Gastrocnemius medialis (tissue), 4 donors: ENCODE measurements at regions not wholly inside any gene's neighbourhood (a gene's known extent, or its start where the extent isn't known, plus 50 kb on each side); places are given as distances from the start of the nearest gene placed in this dataset.

Experiments
- ATAC-seq, 2 donors: fragments of 150-250 bp; one replicate each; pipeline ENCODE4 v1.9.1; 2016
- DNase-seq, 2 donors: peaks; one replicate each; pipeline ENCODE4 v3.0.0-alpha.2; 2019
- H3K27ac ChIP-seq, 4 donors: fragments of 200-600 bp; sonication (generic); 1 replicate in 1 of 4; 2 replicates in 3 of 4; pipeline ENCODE4 v1.5.1; 2016 to 2018; ENCODE audit warnings: mild to moderate bottlenecking in 2 of 4, moderate library complexity in 1 of 4
- H3K27me3 ChIP-seq, 3 donors: fragments of 200-600 bp; sonication (generic) in 2 of 3; 1 replicate in 1 of 3; 2 replicates in 2 of 3; pipeline versions ENCODE4 v1.5.1 to v1.6.0; 2016 to 2019; ENCODE audit warnings: mild to moderate bottlenecking in 1 of 3, moderate library complexity in 1 of 3
- H3K36me3 ChIP-seq, 2 donors: fragments of 200-600 bp; sonication (generic) in 1 of 2; one replicate each; pipeline ENCODE4 v1.5.1; 2017 to 2018
- H3K4me1 ChIP-seq, 2 donors: fragments of 200-600 bp; sonication (generic) in 1 of 2; one replicate each; pipeline ENCODE4 v1.5.1; 2016 to 2017; ENCODE audit warnings: mild to moderate bottlenecking in 2 of 2
- H3K4me3 ChIP-seq, 4 donors: fragments of 200-600 bp; sonication (generic) in 3 of 4; 1 replicate in 1 of 4; 2 replicates in 3 of 4; pipeline ENCODE4 v1.5.1; 2016 to 2019; ENCODE audit warnings: mild to moderate bottlenecking in 2 of 4
- H3K9me3 ChIP-seq, 3 donors: fragments of 200-600 bp; sonication (generic) in 2 of 3; 1 replicate in 1 of 3; 2 replicates in 2 of 3; pipeline ENCODE4 v1.5.1; 2016 to 2019
- POLR2A ChIP-seq, 2 donors: fragments of 450-650 bp; IDR thresholded peaks; one replicate each; pipeline ENCODE4 v1.6.1; 2017; ENCODE audit warnings: antibody characterized with exemption in 2 of 2, mild to moderate bottlenecking in 2 of 2, moderate library complexity in 2 of 2
- in situ Hi-C, 4 donors: fragments of 200-750 bp; cut with MboI; loops; one replicate each; pipeline versions ENCODE4 v1.15.0 to v1.8.0; 2017; ENCODE audit warnings: low sequenced_read_pairs in 4 of 4
- intact Hi-C: fragments of 100-400 bp; cut with DNase I; formaldehyde crosslinking; loops from one replicate; pipeline ENCODE4 v1.15.1; 2023; ENCODE audit warnings: low total_unique reads
- TF ChIP-seq, protein P1 (sequence below), 5 experiments: fragments of 450-650 bp in 3 of 5; fragments of 200-600 bp in 2 of 5; sonication (generic) in 2 of 5; IDR thresholded peaks in 4 of 5; conservative IDR thresholded peaks in 1 of 5; 1 replicate in 4 of 5; 2 replicates in 1 of 5; pipeline ENCODE4 v1.5.1; 2016 to 2019; ENCODE audit warnings: antibody characterized with exemption in 5 of 5, mild to moderate bottlenecking in 3 of 5, moderate library complexity in 3 of 5

GRCh38 chr10:113376428-113376827, 176.4 kb upstream of the HABP2 start:
- Histone ChIP-seq H3K36me3 (no peaks in the 10 kb centered on the region), H3K9me3 (no peaks in the 10 kb centered on the region), H3K4me1 (no peaks in the 10 kb centered on the region), H3K27me3 (no peaks in the 10 kb centered on the region), H3K4me3 (no peak overlapping the region), H3K27ac (no peak overlapping the region)
- no peak for TF ChIP-seq POLR2A (IDR thresholded peaks at IDR 0.05)
- TF ChIP-seq, protein P1, sequence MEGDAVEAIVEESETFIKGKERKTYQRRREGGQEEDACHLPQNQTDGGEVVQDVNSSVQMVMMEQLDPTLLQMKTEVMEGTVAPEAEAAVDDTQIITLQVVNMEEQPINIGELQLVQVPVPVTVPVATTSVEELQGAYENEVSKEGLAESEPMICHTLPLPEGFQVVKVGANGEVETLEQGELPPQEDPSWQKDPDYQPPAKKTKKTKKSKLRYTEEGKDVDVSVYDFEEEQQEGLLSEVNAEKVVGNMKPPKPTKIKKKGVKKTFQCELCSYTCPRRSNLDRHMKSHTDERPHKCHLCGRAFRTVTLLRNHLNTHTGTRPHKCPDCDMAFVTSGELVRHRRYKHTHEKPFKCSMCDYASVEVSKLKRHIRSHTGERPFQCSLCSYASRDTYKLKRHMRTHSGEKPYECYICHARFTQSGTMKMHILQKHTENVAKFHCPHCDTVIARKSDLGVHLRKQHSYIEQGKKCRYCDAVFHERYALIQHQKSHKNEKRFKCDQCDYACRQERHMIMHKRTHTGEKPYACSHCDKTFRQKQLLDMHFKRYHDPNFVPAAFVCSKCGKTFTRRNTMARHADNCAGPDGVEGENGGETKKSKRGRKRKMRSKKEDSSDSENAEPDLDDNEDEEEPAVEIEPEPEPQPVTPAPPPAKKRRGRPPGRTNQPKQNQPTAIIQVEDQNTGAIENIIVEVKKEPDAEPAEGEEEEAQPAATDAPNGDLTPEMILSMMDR (IDR thresholded peaks at IDR 0.05 in 4 of 5, conservative IDR thresholded peaks at IDR 0.05 in 1 of 5) = no peak
- intact Hi-C loops (no loop called here), in situ Hi-C loops (loop anchor here in 3 of 4 donors (10.0 to 25.0 kb wide), 4 partner anchors 239 to 814 kb away; no protein-coding TSS in a partner anchor)
- ATAC-seq (no peak), DNase-seq (no peak)

DNA sequence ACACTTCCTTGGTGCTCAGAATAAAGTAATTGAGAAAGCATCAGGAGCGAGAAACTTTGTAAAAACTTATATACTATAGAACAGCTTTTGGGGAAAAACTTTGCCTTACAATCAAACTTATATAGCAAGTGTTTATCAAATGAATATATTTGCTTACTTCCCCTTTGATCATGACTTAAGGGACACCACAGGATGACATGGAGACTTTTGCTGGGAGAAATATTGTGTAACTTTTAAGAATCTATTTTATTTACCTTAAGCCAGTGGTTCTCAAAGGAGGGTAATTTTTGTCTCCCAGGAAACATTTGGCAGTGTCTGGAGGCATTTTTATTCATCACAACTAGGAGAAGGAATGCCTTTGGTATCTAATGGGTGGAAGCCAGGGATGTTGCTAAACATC, 173.8 kb upstream of the HABP2 start:
- ATAC-seq (no peak), DNase-seq (no peak)
- H3K9me3 ChIP-seq = no peaks in the 10 kb centered on the region
- in situ Hi-C loops = loop anchor here in 3 of 4 donors (10.0 to 25.0 kb wide), 4 partner anchors 242 to 817 kb away; no protein-coding TSS in a partner anchor
- H3K27me3 ChIP-seq = no peaks in the 10 kb centered on the region
- H3K4me1 ChIP-seq = peaks cover 0 to 4% of the 10 kb centered on the region in 2 donors
- H3K27ac ChIP-seq = no peak overlapping the region
- no peak for TF ChIP-seq POLR2A (IDR thresholded peaks at IDR 0.05)
- TF ChIP-seq, protein P1 (IDR thresholded peaks at IDR 0.05 in 4 of 5, conservative IDR thresholded peaks at IDR 0.05 in 1 of 5) = no peak
- intact Hi-C loops = no loop called here
- H3K4me3 ChIP-seq = no peak overlapping the region
- no peaks in the 10 kb centered on the region for H3K36me3 ChIP-seq

DNA sequence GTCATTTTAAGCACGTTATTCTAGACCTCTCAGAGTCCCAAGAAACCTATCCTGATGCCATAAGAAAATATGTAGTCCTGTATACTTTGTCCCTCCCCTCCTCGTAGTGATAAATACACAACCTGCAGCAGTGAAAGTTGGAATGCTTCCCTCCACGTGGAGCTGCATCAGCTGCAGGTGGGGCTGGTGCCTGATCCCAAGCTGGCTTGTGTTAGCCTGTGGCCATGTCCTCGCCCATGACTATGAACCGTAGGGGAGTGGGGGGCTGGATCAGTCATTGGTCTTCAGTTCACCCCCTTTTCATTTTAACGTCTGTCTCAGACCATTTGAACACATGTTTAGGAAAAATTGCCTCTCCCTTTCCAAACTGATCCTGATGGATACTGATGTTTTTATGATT, 171.4 kb upstream of the HABP2 start:
- no peaks in the 10 kb centered on the region for H3K9me3 ChIP-seq
- no peak for ATAC-seq
- H3K27ac ChIP-seq = peak overlapping the region in 1 of 4 donors; percentile 72
- no peaks in the 10 kb centered on the region for H3K27me3 ChIP-seq
- TF ChIP-seq, protein P1 (IDR thresholded peaks at IDR 0.05 in 4 of 5, conservative IDR thresholded peaks at IDR 0.05 in 1 of 5) = no peak
- TF ChIP-seq POLR2A (IDR thresholded peaks at IDR 0.05) = no peak
- no peak for DNase-seq
- H3K36me3 ChIP-seq = no peaks in the 10 kb centered on the region
- peaks cover 0 to 4% of the 10 kb centered on the region in 2 donors for H3K4me1 ChIP-seq
- peak overlapping the region in 1 of 4 donors; percentile 21 for H3K4me3 ChIP-seq
- in situ Hi-C loops (loop anchor here in 3 of 4 donors (10.0 to 25.0 kb wide), 4 partner anchors 244 to 819 kb away; no protein-coding TSS in a partner anchor), intact Hi-C loops (loop anchor here (10.0 kb wide), 1 partner anchor 657 kb away; no protein-coding TSS in a partner anchor)

DNA sequence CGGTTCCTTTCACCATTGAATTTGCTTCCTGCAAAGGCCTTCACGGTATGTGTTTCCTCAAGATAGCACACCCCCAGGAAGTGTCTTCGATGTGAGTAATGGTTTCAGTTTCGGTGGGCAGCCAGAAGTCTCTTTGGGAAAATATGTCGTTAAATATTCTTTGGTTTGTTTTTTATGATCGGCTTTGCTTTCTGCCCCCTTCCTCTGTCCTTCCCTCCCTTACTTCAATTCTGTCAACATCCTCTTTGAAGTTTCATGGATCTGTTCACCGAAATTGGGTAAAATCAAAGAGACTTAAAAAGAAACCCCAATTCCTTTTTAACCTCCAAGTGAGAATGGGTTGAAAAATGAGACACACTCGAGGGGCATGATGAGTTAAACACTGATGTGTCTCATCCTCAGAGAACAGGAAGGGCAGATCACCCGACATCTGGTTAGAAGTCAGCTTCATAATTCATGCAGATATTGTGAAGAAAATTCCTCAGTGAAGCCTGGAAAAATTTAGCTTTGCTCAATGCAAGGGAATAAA, 170.8 kb upstream of the HABP2 start:
- Histone ChIP-seq H3K4me1 (peaks cover 0 to 4% of the 10 kb centered on the region in 2 donors), H3K27me3 (no peaks in the 10 kb centered on the region), H3K4me3 (peak overlapping the region; percentile 2 to 33 (median 23)), H3K9me3 (no peaks in the 10 kb centered on the region), H3K36me3 (no peaks in the 10 kb centered on the region), H3K27ac (peak overlapping the region; percentile 32 to 72 (median 59))
- TF ChIP-seq POLR2A (IDR thresholded peaks at IDR 0.05) = no peak
- TF ChIP-seq, protein P1 (IDR thresholded peaks at IDR 0.05 in 4 of 5, conservative IDR thresholded peaks at IDR 0.05 in 1 of 5) = no peak
- intact Hi-C loops = loop anchor here (10.0 kb wide), 1 partner anchor 657 kb away; no protein-coding TSS in a partner anchor
- no peak for ATAC-seq
- DNase-seq = no peak
- in situ Hi-C loops = loop anchor here in 3 of 4 donors (10.0 to 25.0 kb wide), 4 partner anchors 245 to 820 kb away; no protein-coding TSS in a partner anchor
